ENCODE measurements at regions not wholly inside any gene's neighbourhood (a gene's known extent, or its start where the extent isn't known, plus 50 kb on each side); places are given as distances from the start of the nearest gene placed in this dataset.
A peak's percentile ranks its signal among the peaks of the same experiment; 100 is the strongest.

DNA sequence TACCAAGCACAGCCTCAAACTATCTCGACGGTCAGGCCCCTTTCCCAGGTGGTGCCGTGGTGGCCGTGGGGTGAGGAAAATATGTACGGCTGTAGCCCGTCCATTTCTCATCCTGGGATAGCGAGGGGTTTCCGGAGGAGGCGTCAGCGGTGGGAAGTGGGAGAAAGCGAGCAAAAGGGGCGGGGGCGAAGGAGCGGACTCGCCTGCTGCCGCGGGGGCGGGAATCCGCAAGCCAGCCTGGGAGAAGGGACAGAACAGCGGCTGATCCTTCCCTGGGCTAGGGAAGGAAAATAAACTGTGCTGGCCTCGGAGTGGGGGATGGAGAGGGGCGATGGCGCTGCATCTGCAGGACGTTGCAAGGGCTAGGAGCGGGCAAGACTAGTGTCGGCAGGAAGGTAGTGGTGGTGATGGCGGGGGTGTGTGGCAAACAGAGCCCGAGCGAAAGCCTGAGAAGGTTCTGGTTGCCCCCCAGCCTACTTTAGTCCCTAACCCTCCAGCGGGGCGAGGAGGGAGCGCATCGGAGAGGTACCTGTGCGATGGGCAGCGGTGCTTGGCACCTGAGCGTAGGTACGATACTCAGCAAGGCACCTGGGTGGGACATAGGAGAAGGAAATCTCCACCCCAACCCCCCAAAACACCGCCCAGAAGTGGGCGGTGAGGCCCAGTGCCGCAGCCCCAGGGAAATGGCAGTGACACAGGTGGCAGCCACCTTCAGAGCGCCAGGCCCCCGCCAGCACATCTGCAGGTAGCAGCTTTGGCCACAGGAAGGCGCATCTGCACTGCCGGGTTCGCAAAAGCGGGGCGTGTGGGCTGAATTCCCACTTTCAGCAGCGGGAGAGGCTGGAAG is 49.9 kb upstream of the STEAP1B start:
- no peaks in the 10 kb centered on the region for H3K9me3 ChIP-seq (ENCODE audit: control insufficient read depth, low read length)
- H3K4me3 ChIP-seq (ENCODE audit: low read length): no peak overlapping the region
- H3K36me3 ChIP-seq (ENCODE audit: control insufficient read depth, insufficient read depth, low read length): no peaks in the 10 kb centered on the region
- peaks cover 6% of the 10 kb centered on the region for H3K4me1 ChIP-seq (ENCODE audit: control insufficient read depth, insufficient read depth, low read length)
- peak overlapping the region; percentile 9 for H3K9ac ChIP-seq (ENCODE audit: low read length)
- peaks cover 43% of the 10 kb centered on the region for H3K27me3 ChIP-seq (ENCODE audit: control insufficient read depth, insufficient read depth, low read length)
